ENCODE measurements at regions not wholly inside any gene's neighbourhood (a gene's known extent, or its start where the extent isn't known, plus 50 kb on each side); places are given as distances from the start of the nearest gene placed in this dataset.

- DNase-seq (no peak), ATAC-seq (no peak)
- Histone ChIP-seq H3K27me3 (no peaks in the 10 kb centered on the region), H3K36me3 (no peaks in the 10 kb centered on the region), H3K9me3 (peaks cover 0 to 12% (median 0%) of the 10 kb centered on the region in 11 donors), H3K4me3 (no peak overlapping the region), H3K27ac (no peak overlapping the region), H3K4me1 (no peaks in the 10 kb centered on the region)
- intact Hi-C loops (cut with DNase I) = no loop called here
- 80 to 82% methylated on average over 5 of the region's 5 CpGs for WGBS, 2 donors
- TF ChIP-seq CTCF (IDR thresholded peaks at IDR 0.05) = no peak
Measured at GRCh38 chr9:30995956-30996738, 1388.3 kb upstream of the ACO1 start.

GRCh38 chr9:30996761-30997160 is 1387.7 kb upstream of the ACO1 start:
- Histone ChIP-seq H3K4me3 (no peak overlapping the region), H3K27me3 (no peaks in the 10 kb centered on the region), H3K4me1 (no peaks in the 10 kb centered on the region), H3K9me3 (peaks cover 0 to 12% (median 0%) of the 10 kb centered on the region in 11 donors), H3K36me3 (no peaks in the 10 kb centered on the region), H3K27ac (no peak overlapping the region)
- intact Hi-C loops (cut with DNase I) = no loop called here
- WGBS, 2 donors = 46 to 70% methylated on average over 1 of the region's 1 CpG
- no peak for TF ChIP-seq CTCF (IDR thresholded peaks at IDR 0.05)
- DNase-seq = no peak
- no peak for ATAC-seq

- WGBS, 2 donors = 37 to 57% methylated on average over 2 of the region's 2 CpGs
- Histone ChIP-seq H3K4me3 (no peak overlapping the region), H3K27me3 (no peaks in the 10 kb centered on the region), H3K4me1 (no peaks in the 10 kb centered on the region), H3K9me3 (peaks cover 0 to 12% (median 0%) of the 10 kb centered on the region in 11 donors), H3K36me3 (no peaks in the 10 kb centered on the region), H3K27ac (no peak overlapping the region)
- ATAC-seq = no peak
- intact Hi-C loops (cut with DNase I) = no loop called here
- no peak for TF ChIP-seq CTCF (IDR thresholded peaks at IDR 0.05)
- no peak for DNase-seq
Measured at GRCh38 chr9:30997291-30997690, 1387.2 kb upstream of the ACO1 start.

GRCh38 chr9:31005086-31005665 is 1379.3 kb upstream of the ACO1 start:
- intact Hi-C loops (cut with DNase I) = no loop called here
- no peak for ATAC-seq
- H3K9me3 ChIP-seq = peaks cover 0 to 15% (median 0%) of the 10 kb centered on the region in 11 donors
- H3K4me1 ChIP-seq = no peaks in the 10 kb centered on the region
- 73 to 75% methylated on average over 4 of the region's 4 CpGs for WGBS, 2 donors
- no peaks in the 10 kb centered on the region for H3K27me3 ChIP-seq
- no peak for TF ChIP-seq CTCF (IDR thresholded peaks at IDR 0.05)
- no peak overlapping the region for H3K27ac ChIP-seq
- H3K4me3 ChIP-seq = no peak overlapping the region
- DNase-seq = no peak
- no peaks in the 10 kb centered on the region for H3K36me3 ChIP-seq
